ENCODE measurements at regions not wholly inside any gene's neighbourhood (a gene's known extent, or its start where the extent isn't known, plus 50 kb on each side); places are given as distances from the start of the nearest gene placed in this dataset.

- H2AFZ ChIP-seq (ENCODE audit: low read depth, low read length): no peak overlapping the region
- H3K9ac ChIP-seq (ENCODE audit: low read length): no peak overlapping the region
- no peaks in the 10 kb centered on the region for H3K9me2 ChIP-seq (ENCODE audit: insufficient read depth, low read length)
- H3F3A ChIP-seq (ENCODE audit: insufficient read depth, low read length, poor library complexity, severe bottlenecking): no peaks in the 10 kb centered on the region
- no peak overlapping the region for H3K27ac ChIP-seq (ENCODE audit: low read length)
- H3K36me3 ChIP-seq (ENCODE audit: insufficient read depth, low read length): no peaks in the 10 kb centered on the region
- no peak overlapping the region for H3K4me2 ChIP-seq (ENCODE audit: low read length)
- no peaks in the 10 kb centered on the region for H4K20me1 ChIP-seq (ENCODE audit: insufficient read depth)
- no peaks in the 10 kb centered on the region for H3K9me3 ChIP-seq (ENCODE audit: low read length)
- H3K4me3 ChIP-seq (ENCODE audit: low read length): no peak overlapping the region
- no peaks in the 10 kb centered on the region for H3K79me2 ChIP-seq (replicated peaks; ENCODE audit: insufficient read depth, low read length)
- peak; percentile 33 for TF ChIP-seq POLR2AphosphoS5 (IDR thresholded peaks at IDR 0.05)
- TF ChIP-seq, protein P1, sequence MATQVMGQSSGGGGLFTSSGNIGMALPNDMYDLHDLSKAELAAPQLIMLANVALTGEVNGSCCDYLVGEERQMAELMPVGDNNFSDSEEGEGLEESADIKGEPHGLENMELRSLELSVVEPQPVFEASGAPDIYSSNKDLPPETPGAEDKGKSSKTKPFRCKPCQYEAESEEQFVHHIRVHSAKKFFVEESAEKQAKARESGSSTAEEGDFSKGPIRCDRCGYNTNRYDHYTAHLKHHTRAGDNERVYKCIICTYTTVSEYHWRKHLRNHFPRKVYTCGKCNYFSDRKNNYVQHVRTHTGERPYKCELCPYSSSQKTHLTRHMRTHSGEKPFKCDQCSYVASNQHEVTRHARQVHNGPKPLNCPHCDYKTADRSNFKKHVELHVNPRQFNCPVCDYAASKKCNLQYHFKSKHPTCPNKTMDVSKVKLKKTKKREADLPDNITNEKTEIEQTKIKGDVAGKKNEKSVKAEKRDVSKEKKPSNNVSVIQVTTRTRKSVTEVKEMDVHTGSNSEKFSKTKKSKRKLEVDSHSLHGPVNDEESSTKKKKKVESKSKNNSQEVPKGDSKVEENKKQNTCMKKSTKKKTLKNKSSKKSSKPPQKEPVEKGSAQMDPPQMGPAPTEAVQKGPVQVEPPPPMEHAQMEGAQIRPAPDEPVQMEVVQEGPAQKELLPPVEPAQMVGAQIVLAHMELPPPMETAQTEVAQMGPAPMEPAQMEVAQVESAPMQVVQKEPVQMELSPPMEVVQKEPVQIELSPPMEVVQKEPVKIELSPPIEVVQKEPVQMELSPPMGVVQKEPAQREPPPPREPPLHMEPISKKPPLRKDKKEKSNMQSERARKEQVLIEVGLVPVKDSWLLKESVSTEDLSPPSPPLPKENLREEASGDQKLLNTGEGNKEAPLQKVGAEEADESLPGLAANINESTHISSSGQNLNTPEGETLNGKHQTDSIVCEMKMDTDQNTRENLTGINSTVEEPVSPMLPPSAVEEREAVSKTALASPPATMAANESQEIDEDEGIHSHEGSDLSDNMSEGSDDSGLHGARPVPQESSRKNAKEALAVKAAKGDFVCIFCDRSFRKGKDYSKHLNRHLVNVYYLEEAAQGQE (IDR thresholded peaks at IDR 0.05; ENCODE audit: borderline replicate concordance): no peak
- no peaks in the 10 kb centered on the region for H3K27me3 ChIP-seq (ENCODE audit: insufficient read depth, low read depth, low read length)
Observed at GRCh38 chr4:71261633-71262121, 77.1 kb upstream of the SLC4A4 start.

DNA sequence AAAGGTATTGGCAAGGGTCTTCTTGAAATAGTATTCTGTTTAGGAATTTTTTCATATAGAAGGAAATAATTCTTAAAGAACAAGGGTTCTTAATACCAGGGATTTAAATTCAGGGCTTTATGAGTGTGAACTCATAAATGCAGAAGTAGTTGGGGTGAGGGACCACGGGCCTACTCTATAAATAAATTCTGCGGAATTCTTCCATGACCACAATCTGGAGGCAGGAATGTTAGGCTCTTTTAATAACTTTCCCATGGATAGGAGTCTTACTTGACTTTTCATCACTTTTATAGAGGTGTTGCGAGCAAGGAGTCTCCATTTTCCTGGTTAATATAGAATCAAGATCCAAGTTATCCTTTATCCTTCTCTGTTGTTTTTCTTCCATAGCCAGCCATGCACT, 76.7 kb upstream of the SLC4A4 start:
- no peak overlapping the region for H3K27ac ChIP-seq (ENCODE audit: low read length)
- TF ChIP-seq EP300 (conservative IDR thresholded peaks at IDR 0.05; ENCODE audit: poor library complexity, severe bottlenecking) (no peak), SMC3 (conservative IDR thresholded peaks at IDR 0.05; ENCODE audit: poor library complexity) (no peak), RAD21 (conservative IDR thresholded peaks at IDR 0.05) (no peak), MXI1 (conservative IDR thresholded peaks at IDR 0.05; ENCODE audit: poor library complexity, severe bottlenecking) (no peak), TAF1 (IDR thresholded peaks at IDR 0.05; ENCODE audit: low read depth) (no peak), EZH2 (IDR thresholded peaks at IDR 0.05; ENCODE audit: borderline replicate concordance, insufficient read depth, low read length, poor library complexity, severe bottlenecking) (no peak), CTCF (IDR thresholded peaks at IDR 0.05; ENCODE audit: poor library complexity, severe bottlenecking) (no peak)
- no peaks in the 10 kb centered on the region for H3K79me2 ChIP-seq (replicated peaks; ENCODE audit: insufficient read depth, low read length)
- no peak overlapping the region for H3K4me2 ChIP-seq (ENCODE audit: low read length)
- no peaks in the 10 kb centered on the region for H3K36me3 ChIP-seq (ENCODE audit: insufficient read depth, low read length)
- H3F3A ChIP-seq (ENCODE audit: insufficient read depth, low read length, poor library complexity, severe bottlenecking): no peaks in the 10 kb centered on the region
- H3K9me2 ChIP-seq (ENCODE audit: insufficient read depth, low read length): no peaks in the 10 kb centered on the region
- no peak overlapping the region for H3K9ac ChIP-seq (ENCODE audit: low read length)
- no peak overlapping the region for H3K4me3 ChIP-seq (ENCODE audit: low read length)
- H4K20me1 ChIP-seq (ENCODE audit: insufficient read depth): no peaks in the 10 kb centered on the region
- H3K9me3 ChIP-seq (ENCODE audit: low read length): no peaks in the 10 kb centered on the region
- no peak overlapping the region for H2AFZ ChIP-seq (ENCODE audit: low read depth, low read length)
- no peaks in the 10 kb centered on the region for H3K27me3 ChIP-seq (ENCODE audit: insufficient read depth, low read depth, low read length)

All from neural cell (in vitro differentiated cells).